HG03457 (cell line): ENCODE measurements at regions not wholly inside any gene's neighbourhood (a gene's known extent, or its start where the extent isn't known, plus 50 kb on each side); places are given as distances from the start of the nearest gene placed in this dataset.

Experiments
- ATAC-seq: cut with Tn5 transposase; IDR thresholded peaks from one replicate; pipeline ENCODE4 v1.9.1; 2021; ENCODE audit warnings: moderate number of reproducible peaks; ENCODE audit not compliant: unreplicated experiment

- no peak for ATAC-seq
Measured at GRCh38 chr20:48170625-48171024, 385.3 kb upstream of the SULF2 start.

GRCh38 chr20:48169650-48170225 lies 384.5 kb upstream of the SULF2 start:
- no peak for ATAC-seq

- ATAC-seq, result no peak
Measured at GRCh38 chr20:48166082-48166835, 381.0 kb upstream of the SULF2 start.

GRCh38 chr20:48165401-48165685 lies 380.1 kb upstream of the SULF2 start:
- no peak for ATAC-seq

GRCh38 chr20:48164566-48165400 lies 379.5 kb upstream of the SULF2 start:
- ATAC-seq, result no peak

GRCh38 chr20:48164034-48164433 lies 378.8 kb upstream of the SULF2 start:
- no peak for ATAC-seq

GRCh38 chr20:48163505-48163904 lies 378.2 kb upstream of the SULF2 start:
- no peak for ATAC-seq

- ATAC-seq, result no peak
Measured at GRCh38 chr20:48162621-48163020, 377.3 kb upstream of the SULF2 start.

GRCh38 chr20:48159145-48160008 lies 374.1 kb upstream of the SULF2 start:
- ATAC-seq, result no peak

- no peak for ATAC-seq
Measured at GRCh38 chr20:48158014-48158413, 372.7 kb upstream of the SULF2 start.

- no peak for ATAC-seq
Measured at GRCh38 chr20:48156951-48157700, 371.8 kb upstream of the SULF2 start.

GRCh38 chr20:48156521-48156920 lies 371.2 kb upstream of the SULF2 start:
- ATAC-seq, result no peak

- no peak for ATAC-seq
Measured at GRCh38 chr20:48155268-48155667, 370.0 kb upstream of the SULF2 start.

GRCh38 chr20:48154040-48154765 lies 368.9 kb upstream of the SULF2 start:
- no peak for ATAC-seq

- ATAC-seq, result no peak
Measured at GRCh38 chr20:48153523-48153922, 368.2 kb upstream of the SULF2 start.

GRCh38 chr20:48153103-48153502 lies 367.8 kb upstream of the SULF2 start:
- ATAC-seq, result no peak

- no peak for ATAC-seq
Measured at GRCh38 chr20:48150568-48150967, 365.3 kb upstream of the SULF2 start.

GRCh38 chr20:48149902-48150301 lies 364.6 kb upstream of the SULF2 start:
- ATAC-seq, result no peak

- ATAC-seq, result no peak
Measured at GRCh38 chr20:48148916-48149672, 363.8 kb upstream of the SULF2 start.
